Activated CD4-positive, alpha-beta T cell treated with anti-CD3 and anti-CD28 coated beads, Interleukin-2, amount 50 U/mL, for 16 hours (primary cell): ENCODE measurements at regions not wholly inside any gene's neighbourhood (a gene's known extent, or its start where the extent isn't known, plus 50 kb on each side); places are given as distances from the start of the nearest gene placed in this dataset.
"Not testable (repeated sequence)": the region's sequence is repeated elsewhere in the genome, so short reads cannot be mapped to it uniquely, and the experiment has no call there.

Experiments used
- DNase-seq: peaks from one replicate; pipeline ENCODE4 v3.0.0-alpha.2; 2020

GRCh38 chr3:16055606-16056211 lies 118.8 kb upstream of the GALNT15 start:
- DNase-seq = no peak

GRCh38 chr3:16056217-16056616 lies 118.3 kb upstream of the GALNT15 start:
- DNase-seq = no peak

GRCh38 chr3:16058521-16058920 lies 116.0 kb upstream of the GALNT15 start:
- no peak for DNase-seq

- DNase-seq = no peak
Measured at GRCh38 chr3:16059081-16059537, 115.4 kb upstream of the GALNT15 start.

- no peak for DNase-seq
Measured at GRCh38 chr3:16059711-16060357, 114.6 kb upstream of the GALNT15 start.

- DNase-seq = no peak
Measured at GRCh38 chr3:16060358-16060852, 114.1 kb upstream of the GALNT15 start.

- no peak for DNase-seq
Measured at GRCh38 chr3:16060945-16061344, 113.5 kb upstream of the GALNT15 start.

GRCh38 chr3:16061491-16061890 lies 113.0 kb upstream of the GALNT15 start:
- DNase-seq = no peak

- no peak for DNase-seq
Measured at GRCh38 chr3:16063603-16064002, 110.9 kb upstream of the GALNT15 start.

- DNase-seq = no peak
Measured at GRCh38 chr3:16064642-16065414, 109.7 kb upstream of the GALNT15 start.

- DNase-seq = no peak
Measured at GRCh38 chr3:16066545-16066944, 107.9 kb upstream of the GALNT15 start.

- DNase-seq = no peak
Measured at GRCh38 chr3:16066975-16067374, 107.5 kb upstream of the GALNT15 start.

GRCh38 chr3:16067837-16068471 lies 106.5 kb upstream of the GALNT15 start:
- DNase-seq = no peak

GRCh38 chr3:16069149-16069922 lies 105.1 kb upstream of the GALNT15 start:
- DNase-seq = no peak

GRCh38 chr3:16070707-16071106 lies 103.8 kb upstream of the GALNT15 start:
- no peak for DNase-seq

GRCh38 chr3:16071206-16071605 lies 103.3 kb upstream of the GALNT15 start:
- DNase-seq = no peak

- DNase-seq = no peak
Measured at GRCh38 chr3:16072420-16073110, 101.9 kb upstream of the GALNT15 start.

- DNase-seq = no peak
Measured at GRCh38 chr3:16073203-16073602, 101.3 kb upstream of the GALNT15 start.

- DNase-seq = not testable (repeated sequence)
Measured at GRCh38 chr3:16073990-16074671, 100.3 kb upstream of the GALNT15 start.

GRCh38 chr3:16075647-16076046 lies 98.8 kb upstream of the GALNT15 start:
- DNase-seq = no peak

- DNase-seq = no peak
Measured at GRCh38 chr3:16076564-16076963, 97.9 kb upstream of the GALNT15 start.
